Calu3 (cell line): ENCODE measurements at regions not wholly inside any gene's neighbourhood (a gene's known extent, or its start where the extent isn't known, plus 50 kb on each side); places are given as distances from the start of the nearest gene placed in this dataset.

ENCODE experiments used
- BruUV-seq: library from RNA; stranded (reverse); fragments of 400-500 nt; replicated peaks from 2 replicates; lab custom pipeline; 2021; lab: Mats Ljungman, UMichigan
- CTCF ChIA-PET: fragments of 300-600 bp; sonication (Branson Sonifier 250); formaldehyde crosslinking; loops from one replicate; lab custom pipeline; 2022; ENCODE audit warnings: antibody characterized with exemption; lab: Charles Lee
- DNase-seq: peaks from one replicate; pipeline ENCODE4 v3.0.0; 2022
- H3K27ac Mint-ChIP-seq: one replicate; pipeline ENCODE4 v1.8.0; 2022; ENCODE audit warnings: mixed read lengths; ENCODE audit not compliant: unreplicated experiment
- H3K27me3 Mint-ChIP-seq: one replicate; pipeline ENCODE4 v1.8.0; 2022; ENCODE audit warnings: mixed read lengths; ENCODE audit not compliant: unreplicated experiment
- H3K36me3 Mint-ChIP-seq: one replicate; pipeline ENCODE4 v1.8.0; 2022; ENCODE audit warnings: mild to moderate bottlenecking, moderate library complexity, mixed read lengths; ENCODE audit not compliant: insufficient read depth, unreplicated experiment
- H3K4me1 Mint-ChIP-seq: one replicate; pipeline ENCODE4 v1.8.0; 2022; ENCODE audit warnings: mild to moderate bottlenecking, low read depth, mixed read lengths; ENCODE audit not compliant: unreplicated experiment
- H3K4me3 Mint-ChIP-seq: one replicate; pipeline ENCODE4 v1.8.0; 2022; ENCODE audit warnings: mild to moderate bottlenecking, low read depth, moderate library complexity, mixed read lengths; ENCODE audit not compliant: unreplicated experiment
- H3K9me3 Mint-ChIP-seq: one replicate; pipeline ENCODE4 v1.8.0; 2022; ENCODE audit warnings: low read depth, mixed read lengths; ENCODE audit not compliant: unreplicated experiment
- CTCF ChIP-seq: fragments of 200-600 bp; IDR thresholded peaks from one replicate; pipeline ENCODE4 v1.8.0; 2022; ENCODE audit warnings: antibody characterized with exemption; ENCODE audit not compliant: unreplicated experiment
- intact Hi-C: fragments of 100-400 bp; cut with micrococcal nuclease; formaldehyde crosslinking; loops from one replicate; pipeline ENCODE4 v1.10.0; 2022; ENCODE audit not compliant: unreplicated experiment

GRCh38 chr20:40563296-40563950 lies 125.6 kb downstream of the MAFB start:
- H3K27ac Mint-ChIP-seq = peak overlapping the region; percentile 4
- no TSS peak for BruUV-seq
- CTCF ChIA-PET = no interaction called here
- no peak for TF ChIP-seq CTCF
- peaks cover 7% of the 10 kb centered on the region for H3K36me3 Mint-ChIP-seq
- H3K27me3 Mint-ChIP-seq = peaks cover 5% of the 10 kb centered on the region
- H3K4me3 Mint-ChIP-seq = no peak overlapping the region
- intact Hi-C loops = loop anchor here (2.0 to 5.0 kb wide), 3 partner anchors 49 to 105 kb away; no protein-coding TSS in a partner anchor
- peaks cover 32% of the 10 kb centered on the region for H3K4me1 Mint-ChIP-seq
- peak; percentile 98 for DNase-seq
- no peaks in the 10 kb centered on the region for H3K9me3 Mint-ChIP-seq

- DNase-seq = peak; percentile 75
- CTCF ChIA-PET = interaction anchor here (0.6 to 1.3 kb wide), 4 partner anchors 22 to 676 kb away, joined by 3 to 5 read pairs (median 4); no protein-coding TSS in a partner anchor
- intact Hi-C loops = loop anchor here (2.0 to 5.0 kb wide), 3 partner anchors 50 to 107 kb away; no protein-coding TSS in a partner anchor
These were observed 127.0 kb downstream of the MAFB start for GRCh38 chr20:40562031-40562430.

GRCh38 chr20:40561187-40561586 lies 127.8 kb downstream of the MAFB start:
- H3K9me3 Mint-ChIP-seq = no peaks in the 10 kb centered on the region

More at GRCh38 chr20:40562031-40562430, 127.0 kb downstream of the MAFB start:
- Mint-ChIP-seq H3K4me3 (no peak overlapping the region), H3K4me1 (peaks cover 32% of the 10 kb centered on the region), H3K27ac (peak overlapping the region; percentile 32), H3K27me3 (peaks cover 16% of the 10 kb centered on the region), H3K36me3 (peaks cover 7% of the 10 kb centered on the region), H3K9me3 (no peaks in the 10 kb centered on the region)
- TF ChIP-seq CTCF = no peak
- BruUV-seq = no TSS peak

GRCh38 chr20:40558212-40558611 lies 130.8 kb downstream of the MAFB start:
- no peak for TF ChIP-seq CTCF
- Mint-ChIP-seq H3K36me3 (no peaks in the 10 kb centered on the region), H3K4me3 (no peak overlapping the region), H3K27me3 (peaks cover 48% of the 10 kb centered on the region), H3K9me3 (peaks cover 3% of the 10 kb centered on the region), H3K4me1 (peaks cover 14% of the 10 kb centered on the region), H3K27ac (no peak overlapping the region)
- DNase-seq = no peak
- BruUV-seq = no TSS peak
- intact Hi-C loops = no loop called here
- CTCF ChIA-PET = no interaction called here

More at GRCh38 chr20:40561187-40561586, 127.8 kb downstream of the MAFB start:
- Mint-ChIP-seq H3K27ac (no peak overlapping the region), H3K36me3 (peaks cover 7% of the 10 kb centered on the region), H3K4me3 (no peak overlapping the region), H3K27me3 (peaks cover 19% of the 10 kb centered on the region), H3K4me1 (peaks cover 32% of the 10 kb centered on the region)
- no peak for DNase-seq
- intact Hi-C loops = loop anchor here (5.0 kb wide), 1 partner anchor 51 kb away; no protein-coding TSS in a partner anchor
- no TSS peak for BruUV-seq
- CTCF ChIA-PET = interaction anchor here (1.3 kb wide), 1 partner anchor 21 kb away, joined by 3 read pairs; no protein-coding TSS in a partner anchor
- no peak for TF ChIP-seq CTCF
